GM12873 (cell line): ENCODE measurements at regions not wholly inside any gene's neighbourhood (a gene's known extent, or its start where the extent isn't known, plus 50 kb on each side); places are given as distances from the start of the nearest gene placed in this dataset.

Experiments used
- TF ChIP-seq, protein P1 (sequence below): IDR thresholded peaks from 2 replicates; pipeline ENCODE4 v1.5.1; 2012; ENCODE audit warnings: low read depth, mild to moderate bottlenecking, moderate library complexity, low read length, control low read depth; ENCODE audit not compliant: insufficient read depth; ENCODE audit errors: missing control alignments

DNA sequence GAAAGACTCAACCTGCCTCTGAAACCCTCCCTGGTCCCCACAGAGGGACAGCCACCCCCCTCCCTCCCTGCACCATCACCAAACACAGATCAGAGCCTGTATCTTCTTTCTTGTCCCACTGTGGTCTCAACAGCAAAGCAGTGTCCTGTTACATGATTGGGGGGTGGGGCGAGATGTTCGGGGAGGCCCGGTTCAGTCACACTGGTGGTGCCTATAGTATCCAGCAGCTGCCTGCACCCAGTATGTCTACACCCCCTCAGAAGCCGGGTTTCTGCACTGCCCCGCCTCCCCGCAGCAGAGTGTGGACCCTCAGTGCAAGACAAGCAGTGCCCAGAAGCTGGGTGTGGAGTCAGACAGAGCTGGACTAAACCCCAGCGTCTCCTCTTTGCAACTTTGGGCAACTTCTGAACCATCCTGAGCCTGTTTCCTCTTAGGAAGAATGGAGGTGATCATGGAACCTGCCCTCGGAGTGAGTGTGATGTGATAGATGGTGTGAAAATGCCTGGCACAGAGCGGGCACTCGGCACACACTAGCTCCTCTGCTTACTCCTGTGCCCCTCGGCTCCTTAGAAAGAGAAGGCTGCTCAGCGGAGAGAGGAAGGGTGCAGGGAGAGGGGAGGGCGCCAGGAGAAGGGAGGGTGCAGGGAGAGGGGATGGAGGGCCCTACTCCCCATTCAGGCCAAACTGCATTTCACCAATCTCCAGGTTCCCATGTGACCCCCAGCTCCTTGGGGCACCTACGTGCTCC, 84.0 kb upstream of the TNRC6C start:
- TF ChIP-seq, protein P1, sequence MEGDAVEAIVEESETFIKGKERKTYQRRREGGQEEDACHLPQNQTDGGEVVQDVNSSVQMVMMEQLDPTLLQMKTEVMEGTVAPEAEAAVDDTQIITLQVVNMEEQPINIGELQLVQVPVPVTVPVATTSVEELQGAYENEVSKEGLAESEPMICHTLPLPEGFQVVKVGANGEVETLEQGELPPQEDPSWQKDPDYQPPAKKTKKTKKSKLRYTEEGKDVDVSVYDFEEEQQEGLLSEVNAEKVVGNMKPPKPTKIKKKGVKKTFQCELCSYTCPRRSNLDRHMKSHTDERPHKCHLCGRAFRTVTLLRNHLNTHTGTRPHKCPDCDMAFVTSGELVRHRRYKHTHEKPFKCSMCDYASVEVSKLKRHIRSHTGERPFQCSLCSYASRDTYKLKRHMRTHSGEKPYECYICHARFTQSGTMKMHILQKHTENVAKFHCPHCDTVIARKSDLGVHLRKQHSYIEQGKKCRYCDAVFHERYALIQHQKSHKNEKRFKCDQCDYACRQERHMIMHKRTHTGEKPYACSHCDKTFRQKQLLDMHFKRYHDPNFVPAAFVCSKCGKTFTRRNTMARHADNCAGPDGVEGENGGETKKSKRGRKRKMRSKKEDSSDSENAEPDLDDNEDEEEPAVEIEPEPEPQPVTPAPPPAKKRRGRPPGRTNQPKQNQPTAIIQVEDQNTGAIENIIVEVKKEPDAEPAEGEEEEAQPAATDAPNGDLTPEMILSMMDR: no peak

DNA sequence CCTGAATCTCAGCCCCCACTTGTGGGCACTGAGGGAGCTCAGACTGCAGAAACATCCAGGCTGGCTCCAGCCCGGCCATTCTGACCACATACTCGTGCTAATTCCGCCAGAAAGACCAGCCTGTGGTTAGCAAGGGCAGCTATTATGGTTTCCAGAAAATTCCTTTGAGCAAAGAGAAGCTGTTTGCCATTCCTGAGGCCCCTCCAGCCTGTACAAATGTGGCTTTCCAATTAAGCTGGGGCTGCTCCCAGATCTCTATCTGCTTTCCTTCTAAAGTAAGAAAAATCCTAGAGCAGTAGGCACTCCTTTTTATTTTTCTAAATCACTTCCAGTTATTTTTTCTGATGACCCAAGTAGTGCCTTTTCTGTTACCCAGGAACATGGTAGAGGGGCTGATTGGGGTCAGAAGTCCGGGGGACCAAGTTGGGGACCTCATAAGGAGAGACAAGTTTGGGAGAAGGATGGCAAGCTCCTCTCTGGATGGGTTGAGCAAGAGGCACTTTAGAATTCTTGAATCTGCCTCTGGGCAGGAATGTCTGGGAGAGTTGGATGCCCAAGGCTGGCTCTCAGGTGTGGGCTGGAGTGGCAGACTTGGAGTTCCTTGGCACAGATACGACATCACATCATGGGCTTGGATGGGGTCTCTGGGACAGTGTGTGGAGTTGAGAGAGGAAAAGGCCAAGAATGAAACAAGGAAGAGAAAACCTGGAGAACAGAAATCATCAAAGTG, 83.3 kb upstream of the TNRC6C start:
- TF ChIP-seq, protein P1: no peak

DNA sequence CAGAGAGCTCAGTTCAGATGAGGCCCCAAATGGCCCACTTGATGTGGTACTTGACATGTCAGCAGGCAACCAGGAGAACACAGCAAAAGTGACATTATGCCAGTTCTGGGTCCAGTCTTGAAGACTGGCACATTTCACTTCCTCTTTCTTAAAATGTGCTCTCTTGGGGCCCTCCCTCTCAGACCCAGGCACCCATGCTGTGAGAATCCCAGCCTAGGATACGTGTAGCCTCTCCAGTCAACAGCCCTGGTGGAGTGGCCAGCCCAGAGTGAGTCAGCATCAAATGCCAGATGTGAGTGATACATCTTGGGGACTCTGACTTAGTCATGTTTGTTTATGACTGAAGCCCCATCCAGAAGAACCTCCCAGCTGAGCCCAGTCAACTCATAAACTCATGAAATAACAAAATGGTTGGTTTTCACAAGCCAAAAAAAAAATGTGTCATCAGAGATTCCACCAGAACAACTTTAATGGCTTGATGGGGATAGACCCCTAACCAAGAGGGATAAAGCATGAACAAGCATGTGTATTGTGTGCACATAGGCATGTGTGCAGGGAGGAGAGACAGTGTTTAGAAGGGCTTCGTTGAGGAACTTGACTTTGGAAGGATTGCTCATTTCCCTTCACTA, 82.5 kb upstream of the TNRC6C start:
- TF ChIP-seq, protein P1: no peak

DNA sequence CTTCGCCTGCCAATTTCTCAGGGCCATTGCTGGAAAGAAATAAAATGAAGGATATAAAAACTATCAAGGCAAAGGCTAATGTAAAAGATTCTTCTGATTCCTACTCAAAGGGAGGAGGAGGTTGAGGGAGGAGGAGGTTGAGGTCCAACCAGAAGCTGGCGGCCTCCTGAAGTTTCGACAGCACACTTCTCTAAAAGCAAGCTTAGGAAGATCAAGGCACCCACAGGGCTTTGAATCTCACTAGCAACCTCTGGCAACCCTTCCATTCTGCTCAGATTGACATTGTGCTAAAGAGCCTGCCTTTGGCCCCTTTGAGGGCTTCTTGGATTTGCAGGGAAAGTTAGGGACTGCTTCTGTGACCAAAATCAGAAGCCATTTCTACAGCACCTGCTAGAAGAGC, 81.5 kb upstream of the TNRC6C start:
- TF ChIP-seq, protein P1: no peak

DNA sequence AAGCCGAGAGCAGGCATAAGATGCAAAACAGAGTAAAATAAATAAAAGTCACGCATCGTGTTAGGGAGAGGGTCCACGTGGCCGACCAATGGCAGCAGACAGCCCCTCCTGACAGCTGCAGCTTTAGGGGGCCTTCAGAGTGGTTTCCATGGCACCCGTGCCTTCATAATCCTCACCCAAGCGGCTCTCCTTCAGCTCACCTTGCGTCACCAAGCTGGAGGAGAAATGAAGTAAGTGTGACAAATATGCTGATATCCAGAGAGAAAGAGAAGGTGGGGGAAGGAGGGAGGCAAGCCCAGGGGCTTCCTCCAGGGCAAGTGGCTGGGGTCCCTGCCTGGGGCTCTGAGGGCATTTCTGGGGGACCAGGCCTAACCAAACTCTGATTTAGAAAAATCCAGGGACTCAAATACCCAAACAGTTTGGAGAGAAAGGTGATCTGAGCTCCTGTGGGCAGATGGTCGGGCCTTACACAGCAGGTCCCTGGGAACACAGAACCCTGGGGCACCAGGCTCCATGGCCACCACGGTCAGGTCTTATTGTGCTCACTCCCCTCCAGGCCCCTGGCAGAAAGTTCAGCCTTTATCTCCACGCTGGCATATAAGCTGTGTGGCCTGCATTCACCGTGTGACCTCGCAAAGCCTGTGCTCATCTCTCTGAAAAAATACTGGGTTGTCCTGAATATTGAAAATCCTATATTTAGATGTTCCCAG, 80.7 kb upstream of the TNRC6C start:
- TF ChIP-seq, protein P1: no peak

DNA sequence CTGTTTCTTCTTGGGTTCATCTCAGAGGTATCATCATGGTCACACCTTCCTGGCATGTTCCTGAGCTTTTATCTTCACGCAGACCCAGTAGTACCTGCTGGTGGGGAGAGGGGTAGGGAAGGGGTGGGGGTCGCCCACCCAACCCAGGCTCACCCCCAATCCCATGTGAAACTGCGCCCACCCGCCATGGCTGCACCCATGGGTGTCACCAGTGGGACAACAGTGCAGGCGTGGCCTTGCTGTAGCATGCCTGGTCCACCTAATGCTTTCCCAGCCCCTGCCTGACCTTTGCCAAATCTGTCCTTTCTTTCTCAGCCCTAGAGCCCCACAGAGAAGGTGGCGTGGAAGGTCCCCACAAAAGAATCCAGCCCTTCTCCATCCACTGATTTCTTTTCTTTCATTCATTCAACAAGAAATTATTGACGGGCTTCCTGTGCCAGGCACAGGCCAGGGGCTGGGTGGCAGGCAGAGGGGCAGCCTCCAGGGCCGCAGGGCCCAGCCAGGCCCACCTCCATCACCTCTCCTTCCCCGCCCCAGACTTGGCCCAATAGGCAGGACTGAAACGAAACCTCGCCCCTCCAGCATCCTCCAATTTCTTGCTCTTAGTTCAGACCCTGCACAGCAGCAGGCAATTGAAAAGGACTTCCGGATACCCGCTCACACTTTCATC, 79.1 kb upstream of the TNRC6C start:
- TF ChIP-seq, protein P1: no peak
